Endodermal cell (in vitro differentiated cells): ENCODE measurements at regions not wholly inside any gene's neighbourhood (a gene's known extent, or its start where the extent isn't known, plus 50 kb on each side); places are given as distances from the start of the nearest gene placed in this dataset.

Experiments used
- DNase-seq: peaks from one replicate; pipeline ENCODE4 v3.0.0-alpha.2; 2017
- H3K27ac ChIP-seq: 2 replicates; pipeline ENCODE4 v1.5.1; 2013; ENCODE audit warnings: mild to moderate bottlenecking, low read depth, low read length, moderate library complexity
- H3K27me3 ChIP-seq: 2 replicates; pipeline ENCODE4 v1.6.1; 2013; ENCODE audit warnings: mild to moderate bottlenecking, low read length, moderate library complexity; ENCODE audit not compliant: insufficient read depth, control insufficient read depth, poor library complexity, severe bottlenecking
- H3K36me3 ChIP-seq: 2 replicates; pipeline ENCODE4 v1.7.0; 2013; ENCODE audit warnings: mild to moderate bottlenecking, low read length, moderate library complexity; ENCODE audit not compliant: control insufficient read depth, insufficient read depth
- H3K4me1 ChIP-seq: one replicate; pipeline ENCODE4 v1.7.0; 2013; ENCODE audit warnings: low read length; ENCODE audit not compliant: control insufficient read depth, insufficient read depth
- H3K4me3 ChIP-seq: 2 replicates; pipeline ENCODE4 v1.5.1; 2013; ENCODE audit warnings: mild to moderate bottlenecking, low read length, moderate library complexity
- H3K9ac ChIP-seq: 2 replicates; pipeline ENCODE4 v1.6.1; 2013; ENCODE audit warnings: mild to moderate bottlenecking, low read length, moderate library complexity; ENCODE audit not compliant: poor library complexity, severe bottlenecking; ENCODE audit errors: extremely low read depth
- H3K9me3 ChIP-seq: 2 replicates; pipeline ENCODE4 v1.6.1; 2013; ENCODE audit warnings: mild to moderate bottlenecking, low read length, moderate library complexity; ENCODE audit not compliant: control insufficient read depth
- H3K27ac Mint-ChIP-seq: 2 replicates; pipeline ENCODE4 v1.8.0; 2020; ENCODE audit warnings: mixed read lengths
- H3K27me3 Mint-ChIP-seq: 2 replicates; pipeline ENCODE4 v1.8.0; 2021; ENCODE audit warnings: mild to moderate bottlenecking, mixed read lengths; ENCODE audit not compliant: insufficient read depth
- H3K36me3 Mint-ChIP-seq: 2 replicates; pipeline ENCODE4 v1.8.0; 2020; ENCODE audit warnings: low read depth, mixed read lengths
- H3K4me1 Mint-ChIP-seq: 2 replicates; pipeline ENCODE4 v1.8.0; 2020; ENCODE audit warnings: mixed read lengths
- H3K4me3 Mint-ChIP-seq: 2 replicates; pipeline ENCODE4 v1.8.0; 2020; ENCODE audit warnings: mild to moderate bottlenecking, moderate library complexity, mixed read lengths
- H3K9me3 Mint-ChIP-seq: 2 replicates; pipeline ENCODE4 v1.8.0; 2020; ENCODE audit warnings: mild to moderate bottlenecking, mixed read lengths
- WGBS, 2 experiments: methylation state at CpG; one replicate each; pipeline versions ENCODE4 v1.1.5 to v1.1.7; 2013; ENCODE audit warnings: missing lambda C conversion rate in 2 of 2, mixed read lengths in 1 of 2; ENCODE audit not compliant: insufficient coverage in 1 of 2, insufficient read length in 1 of 2; 5-methylcytosine and 5-hydroxymethylcytosine counted together
- TF ChIP-seq, protein P1 (sequence below): fragments of 200-600 bp; sonication (generic); conservative IDR thresholded peaks from 2 replicates; pipeline ENCODE4 v1.5.0; 2021; ENCODE audit warnings: antibody characterized with exemption, mild to moderate bottlenecking

DNA sequence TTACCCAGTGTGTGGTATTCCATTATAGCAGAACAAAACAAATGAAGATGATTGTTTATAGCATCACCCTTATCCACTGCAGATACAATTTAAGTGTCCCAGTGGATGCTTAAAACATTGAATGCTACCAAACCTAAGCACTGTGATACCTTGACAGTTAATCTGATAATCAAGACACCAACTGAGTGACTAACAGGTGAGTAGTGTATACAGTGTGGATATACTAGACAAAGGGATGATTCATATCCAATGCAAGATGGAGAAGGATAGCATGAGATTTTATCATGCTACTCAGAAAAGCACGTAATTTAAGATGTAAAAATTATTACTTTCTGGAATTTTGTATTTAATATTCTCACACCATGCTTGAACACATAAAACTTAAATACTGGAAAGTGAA is 1449.0 kb downstream of the OTOL1 start:
- no peak for DNase-seq
- peaks cover 5% of the 10 kb centered on the region for H3K4me1 ChIP-seq
- Mint-ChIP-seq H3K9me3 (peaks cover 6% of the 10 kb centered on the region), H3K4me1 (peaks cover 21% of the 10 kb centered on the region), H3K36me3 (peaks cover 13% of the 10 kb centered on the region), H3K27ac (no peak overlapping the region), H3K27me3 (no peaks in the 10 kb centered on the region), H3K4me3 (no peak overlapping the region)
- H3K9me3 ChIP-seq: peaks cover 4% of the 10 kb centered on the region
- no peaks in the 10 kb centered on the region for H3K27me3 ChIP-seq
- H3K9ac ChIP-seq: no peak overlapping the region
- TF ChIP-seq, protein P1, sequence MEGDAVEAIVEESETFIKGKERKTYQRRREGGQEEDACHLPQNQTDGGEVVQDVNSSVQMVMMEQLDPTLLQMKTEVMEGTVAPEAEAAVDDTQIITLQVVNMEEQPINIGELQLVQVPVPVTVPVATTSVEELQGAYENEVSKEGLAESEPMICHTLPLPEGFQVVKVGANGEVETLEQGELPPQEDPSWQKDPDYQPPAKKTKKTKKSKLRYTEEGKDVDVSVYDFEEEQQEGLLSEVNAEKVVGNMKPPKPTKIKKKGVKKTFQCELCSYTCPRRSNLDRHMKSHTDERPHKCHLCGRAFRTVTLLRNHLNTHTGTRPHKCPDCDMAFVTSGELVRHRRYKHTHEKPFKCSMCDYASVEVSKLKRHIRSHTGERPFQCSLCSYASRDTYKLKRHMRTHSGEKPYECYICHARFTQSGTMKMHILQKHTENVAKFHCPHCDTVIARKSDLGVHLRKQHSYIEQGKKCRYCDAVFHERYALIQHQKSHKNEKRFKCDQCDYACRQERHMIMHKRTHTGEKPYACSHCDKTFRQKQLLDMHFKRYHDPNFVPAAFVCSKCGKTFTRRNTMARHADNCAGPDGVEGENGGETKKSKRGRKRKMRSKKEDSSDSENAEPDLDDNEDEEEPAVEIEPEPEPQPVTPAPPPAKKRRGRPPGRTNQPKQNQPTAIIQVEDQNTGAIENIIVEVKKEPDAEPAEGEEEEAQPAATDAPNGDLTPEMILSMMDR: no peak
- no CpG with 5 or more reads among the region's 1 CpG for WGBS, 2 experiments
- H3K4me3 ChIP-seq: no peak overlapping the region
- H3K36me3 ChIP-seq: no peaks in the 10 kb centered on the region
- no peak overlapping the region for H3K27ac ChIP-seq

- TF ChIP-seq, protein P1: no peak
- Mint-ChIP-seq H3K36me3 (peaks cover 11% of the 10 kb centered on the region), H3K4me1 (no peaks in the 10 kb centered on the region), H3K27me3 (no peaks in the 10 kb centered on the region), H3K4me3 (no peak overlapping the region), H3K27ac (peak overlapping the region; percentile 27), H3K9me3 (peaks cover 1% of the 10 kb centered on the region)
- H3K4me1 ChIP-seq: no peaks in the 10 kb centered on the region
- H3K9me3 ChIP-seq: no peaks in the 10 kb centered on the region
- no peak overlapping the region for H3K4me3 ChIP-seq
- H3K27me3 ChIP-seq: no peaks in the 10 kb centered on the region
- no peak overlapping the region for H3K27ac ChIP-seq
- H3K9ac ChIP-seq: no peak overlapping the region
- DNase-seq: no peak
- no peaks in the 10 kb centered on the region for H3K36me3 ChIP-seq
Measured at GRCh38 chr3:162956711-162957110, 1460.1 kb downstream of the OTOL1 start.

DNA sequence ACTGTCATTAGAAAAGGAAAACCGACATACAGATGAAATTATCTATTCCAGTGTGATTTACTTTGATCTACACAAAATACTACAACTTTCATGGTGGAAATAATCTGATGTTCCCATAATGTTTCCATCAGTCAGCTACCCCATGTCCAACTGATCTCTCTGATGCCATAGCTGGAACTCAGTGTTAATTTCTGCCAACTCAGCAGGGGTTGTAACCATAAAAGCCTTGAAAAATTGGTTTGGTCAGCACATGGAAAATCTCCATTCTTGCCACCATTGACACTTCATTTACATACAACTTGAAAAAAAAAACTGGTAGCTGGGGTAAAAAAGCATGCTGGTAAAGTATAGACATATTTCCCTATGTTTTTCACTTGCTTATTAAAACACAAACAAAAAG is 1463.7 kb downstream of the OTOL1 start:
- Histone ChIP-seq H3K36me3 (no peaks in the 10 kb centered on the region), H3K27me3 (no peaks in the 10 kb centered on the region), H3K9ac (no peak overlapping the region), H3K4me3 (no peak overlapping the region), H3K27ac (no peak overlapping the region), H3K9me3 (no peaks in the 10 kb centered on the region), H3K4me1 (no peaks in the 10 kb centered on the region)
- H3K27ac Mint-ChIP-seq: no peak overlapping the region
- H3K9me3 Mint-ChIP-seq: peaks cover 17% of the 10 kb centered on the region
- no peak for DNase-seq
- H3K4me3 Mint-ChIP-seq: no peak overlapping the region
- TF ChIP-seq, protein P1: no peak
- no peaks in the 10 kb centered on the region for H3K4me1 Mint-ChIP-seq
- WGBS, 2 experiments: 92% methylated on average over 1 of the region's 1 CpG; no CpG with 5 or more reads in 1 of the 2 experiments
- H3K36me3 Mint-ChIP-seq: peaks cover 21% of the 10 kb centered on the region
- H3K27me3 Mint-ChIP-seq: no peaks in the 10 kb centered on the region
